ENCODE measurements at regions not wholly inside any gene's neighbourhood (a gene's known extent, or its start where the extent isn't known, plus 50 kb on each side); places are given as distances from the start of the nearest gene placed in this dataset.

- TF ChIP-seq CTCF (IDR thresholded peaks at IDR 0.05) = no peak
- TF ChIP-seq ZNF512 (CRISPR knock-in tag; IDR thresholded peaks at IDR 0.05; ENCODE audit: borderline replicate concordance) = no peak
- no peak for TF ChIP-seq USF1 (CRISPR knock-in tag; IDR thresholded peaks at IDR 0.05)
- TF ChIP-seq SMAD3 (CRISPR knock-in tag; IDR thresholded peaks at IDR 0.05; ENCODE audit: borderline replicate concordance) = no peak
- no peak for TF ChIP-seq CREB1 (CRISPR knock-in tag; IDR thresholded peaks at IDR 0.05)
- TF ChIP-seq MAX (CRISPR knock-in tag; IDR thresholded peaks at IDR 0.05) = no peak
- TF ChIP-seq JUN (CRISPR knock-in tag; IDR thresholded peaks at IDR 0.05) = no peak
- no peak for TF ChIP-seq NR2C2 (CRISPR knock-in tag; IDR thresholded peaks at IDR 0.05)
Observed at GRCh38 chr13:59449750-59450149, 714.0 kb downstream of the DIAPH3 start.

Data from WTC11 (cell line).